ENCODE measurements at regions not wholly inside any gene's neighbourhood (a gene's known extent, or its start where the extent isn't known, plus 50 kb on each side); places are given as distances from the start of the nearest gene placed in this dataset.

GRCh38 chr1:79396901-79397300 is 390.4 kb upstream of the ADGRL4 start:
- no peak for DNase-seq

- no peak for DNase-seq
Observed at GRCh38 chr1:79388694-79389361, 382.3 kb upstream of the ADGRL4 start.

- DNase-seq = no peak
Observed at GRCh38 chr1:79386730-79387129, 380.2 kb upstream of the ADGRL4 start.

- no peak for DNase-seq
Observed at GRCh38 chr1:79380078-79380477, 373.5 kb upstream of the ADGRL4 start.

GRCh38 chr1:79376106-79376505 is 369.6 kb upstream of the ADGRL4 start:
- DNase-seq = no peak

- DNase-seq = no peak
Observed at GRCh38 chr1:79375352-79375751, 368.8 kb upstream of the ADGRL4 start.

GRCh38 chr1:79374397-79374796 is 367.9 kb upstream of the ADGRL4 start:
- no peak for DNase-seq

- DNase-seq = no peak
Observed at GRCh38 chr1:79373481-79374125, 367.1 kb upstream of the ADGRL4 start.

GRCh38 chr1:79371802-79372201 is 365.3 kb upstream of the ADGRL4 start:
- DNase-seq = no peak

- DNase-seq = no peak
Observed at GRCh38 chr1:79369091-79369490, 362.6 kb upstream of the ADGRL4 start.

GRCh38 chr1:79364896-79365295 is 358.4 kb upstream of the ADGRL4 start:
- no peak for DNase-seq

- DNase-seq = no peak
Observed at GRCh38 chr1:79363430-79363829, 356.9 kb upstream of the ADGRL4 start.

- no peak for DNase-seq
Observed at GRCh38 chr1:79362470-79362869, 355.9 kb upstream of the ADGRL4 start.

- DNase-seq = no peak
Observed at GRCh38 chr1:79355090-79355489, 348.6 kb upstream of the ADGRL4 start.

GRCh38 chr1:79353224-79353623 is 346.7 kb upstream of the ADGRL4 start:
- DNase-seq = peak; percentile 6

GRCh38 chr1:79326875-79327274 is 320.3 kb upstream of the ADGRL4 start:
- DNase-seq = no peak

- no peak for DNase-seq
Observed at GRCh38 chr1:79325705-79326104, 319.2 kb upstream of the ADGRL4 start.

- DNase-seq = no peak
Observed at GRCh38 chr1:79325126-79325525, 318.6 kb upstream of the ADGRL4 start.

GRCh38 chr1:79323239-79324025 is 316.9 kb upstream of the ADGRL4 start:
- no peak for DNase-seq

GRCh38 chr1:79322511-79323027 is 316.0 kb upstream of the ADGRL4 start:
- no peak for DNase-seq

- no peak for DNase-seq
Observed at GRCh38 chr1:79312438-79312837, 305.9 kb upstream of the ADGRL4 start.

- DNase-seq = no peak
Observed at GRCh38 chr1:79310609-79311008, 304.1 kb upstream of the ADGRL4 start.

GRCh38 chr1:79304131-79304530 is 297.6 kb upstream of the ADGRL4 start:
- no peak for DNase-seq

GRCh38 chr1:79303040-79303439 is 296.5 kb upstream of the ADGRL4 start:
- no peak for DNase-seq
